Activated naive CD8-positive, alpha-beta T cell treated with anti-CD3 and anti-CD28 coated beads for 36 hours (primary cell): ENCODE measurements at regions not wholly inside any gene's neighbourhood (a gene's known extent, or its start where the extent isn't known, plus 50 kb on each side); places are given as distances from the start of the nearest gene placed in this dataset.
"Not testable (repeated sequence)": the region's sequence is repeated elsewhere in the genome, so short reads cannot be mapped to it uniquely, and the experiment has no call there.

Experiments
- DNase-seq: peaks from one replicate; pipeline ENCODE4 v3.0.0; 2021
- H3K27ac Mint-ChIP-seq: one replicate; pipeline ENCODE4 v1.8.0; 2022; ENCODE audit warnings: mild to moderate bottlenecking, moderate library complexity, mixed read lengths
- H3K27me3 Mint-ChIP-seq: one replicate; pipeline ENCODE4 v1.8.0; 2022; ENCODE audit warnings: mild to moderate bottlenecking, mixed read lengths
- H3K36me3 Mint-ChIP-seq: one replicate; pipeline ENCODE4 v1.8.0; 2021; ENCODE audit warnings: mild to moderate bottlenecking, mixed read lengths
- H3K4me1 Mint-ChIP-seq: one replicate; pipeline ENCODE4 v1.8.0; 2021; ENCODE audit warnings: mixed read lengths
- H3K4me3 Mint-ChIP-seq: one replicate; pipeline ENCODE4 v1.8.0; 2022; ENCODE audit warnings: mild to moderate bottlenecking, moderate library complexity, mixed read lengths
- H3K9me3 Mint-ChIP-seq: one replicate; pipeline ENCODE4 v1.8.0; 2022; ENCODE audit warnings: mixed read lengths

- Mint-ChIP-seq H3K9me3 (peaks cover 2% of the 10 kb centered on the region), H3K4me1 (no peaks in the 10 kb centered on the region), H3K36me3 (no peaks in the 10 kb centered on the region), H3K4me3 (no peak overlapping the region), H3K27me3 (no peaks in the 10 kb centered on the region), H3K27ac (no peak overlapping the region)
- DNase-seq, result no peak
Measured at GRCh38 chr3:21920421-21920861, 169.4 kb upstream of the ZNF385D start.

DNA sequence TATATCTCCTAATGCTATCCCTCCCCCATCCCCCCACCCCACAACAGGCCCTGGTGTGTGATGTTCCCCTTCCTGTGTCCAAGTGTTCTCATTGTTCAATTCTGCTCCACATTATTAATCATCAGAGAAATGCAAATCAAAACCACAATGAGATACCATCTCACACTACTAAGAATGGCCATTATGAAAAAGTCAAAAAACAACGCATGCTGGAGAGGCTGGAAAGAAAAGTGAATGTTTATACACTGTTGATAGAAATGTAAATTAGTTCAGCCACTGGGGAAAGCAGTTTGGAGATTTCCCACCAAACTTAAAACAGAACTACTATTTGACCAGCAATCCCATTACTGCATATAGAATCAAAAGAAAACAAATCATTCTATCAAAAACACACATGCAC lies 172.1 kb upstream of the ZNF385D start:
- not testable (repeated sequence) for H3K27me3 Mint-ChIP-seq, H3K27ac Mint-ChIP-seq, H3K4me1 Mint-ChIP-seq, H3K4me3 Mint-ChIP-seq, DNase-seq, H3K36me3 Mint-ChIP-seq, H3K9me3 Mint-ChIP-seq

DNA sequence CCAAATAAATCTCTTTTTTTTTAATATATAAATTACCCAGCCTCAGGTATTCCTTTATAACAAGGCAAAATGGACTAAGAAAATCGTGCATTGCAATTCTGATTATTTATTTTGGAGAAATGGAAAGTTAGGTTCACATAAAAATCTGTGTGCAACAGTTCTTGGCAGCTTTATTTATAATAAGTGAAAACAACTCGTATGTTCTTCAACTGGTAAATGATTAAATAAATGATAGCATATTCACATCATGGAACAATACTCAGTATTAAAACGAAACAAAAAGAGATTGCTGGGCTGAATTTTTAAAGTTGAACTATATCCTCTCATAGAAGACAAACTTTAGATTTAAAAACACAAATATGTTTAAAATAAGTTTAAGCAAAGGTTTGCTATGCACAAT lies 176.3 kb upstream of the ZNF385D start:
- DNase-seq, result no peak
- Mint-ChIP-seq H3K9me3 (peaks cover 7% of the 10 kb centered on the region), H3K36me3 (no peaks in the 10 kb centered on the region), H3K27ac (no peak overlapping the region), H3K4me1 (no peaks in the 10 kb centered on the region), H3K27me3 (no peaks in the 10 kb centered on the region), H3K4me3 (no peak overlapping the region)

- Mint-ChIP-seq H3K4me3 (no peak overlapping the region), H3K9me3 (peaks cover 2% of the 10 kb centered on the region), H3K27ac (no peak overlapping the region), H3K4me1 (no peaks in the 10 kb centered on the region), H3K36me3 (no peaks in the 10 kb centered on the region), H3K27me3 (no peaks in the 10 kb centered on the region)
- no peak for DNase-seq
Measured at GRCh38 chr3:21934591-21934990, 183.6 kb upstream of the ZNF385D start.

DNA sequence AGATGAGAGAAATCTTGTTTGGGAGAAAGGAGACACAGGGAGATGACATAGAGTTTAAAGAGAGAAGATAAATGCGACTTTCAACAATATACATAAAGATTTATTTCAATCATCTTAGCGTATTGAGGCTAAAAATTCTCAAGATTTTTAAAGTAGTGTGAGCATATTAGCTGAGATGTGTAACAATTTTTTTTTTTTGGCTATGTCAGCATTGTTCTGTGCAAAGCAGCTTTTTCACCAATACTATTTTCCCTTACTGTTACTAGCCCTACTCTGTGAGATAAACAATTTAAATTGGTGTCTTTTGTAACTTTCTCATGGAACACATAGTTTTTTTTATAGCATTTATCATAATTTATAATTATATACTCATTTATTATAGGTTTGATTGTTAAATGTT lies 185.2 kb upstream of the ZNF385D start:
- Mint-ChIP-seq H3K9me3 (peaks cover 2% of the 10 kb centered on the region), H3K4me3 (no peak overlapping the region), H3K27me3 (no peaks in the 10 kb centered on the region), H3K36me3 (no peaks in the 10 kb centered on the region), H3K4me1 (no peaks in the 10 kb centered on the region), H3K27ac (no peak overlapping the region)
- DNase-seq, result no peak

- no peak overlapping the region for H3K27ac Mint-ChIP-seq
- no peak overlapping the region for H3K4me3 Mint-ChIP-seq
Measured at GRCh38 chr3:21938267-21938681, 187.3 kb upstream of the ZNF385D start.

DNA sequence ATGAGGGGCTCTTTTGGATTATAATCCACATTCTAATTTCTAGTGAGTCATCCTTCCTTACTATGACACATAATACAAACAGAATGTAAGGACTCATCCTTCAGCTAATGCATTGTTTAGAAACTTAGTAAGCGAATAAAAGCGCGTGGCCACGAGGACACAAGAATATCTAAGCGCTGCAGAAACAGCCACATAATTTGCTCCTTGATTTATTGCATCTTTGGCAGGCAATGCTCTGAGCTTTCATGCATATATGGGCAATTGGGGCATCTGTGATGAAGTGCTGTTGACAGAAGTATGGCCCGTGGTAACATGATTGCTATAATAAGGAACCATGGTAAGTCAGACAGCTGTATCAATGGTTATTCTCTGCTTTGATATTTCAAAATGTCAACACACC lies 191.3 kb upstream of the ZNF385D start:
- Mint-ChIP-seq H3K4me1 (no peaks in the 10 kb centered on the region), H3K9me3 (peaks cover 2% of the 10 kb centered on the region), H3K27ac (no peak overlapping the region), H3K27me3 (no peaks in the 10 kb centered on the region), H3K4me3 (no peak overlapping the region), H3K36me3 (no peaks in the 10 kb centered on the region)
- DNase-seq, result no peak

More at GRCh38 chr3:21938267-21938681, 187.3 kb upstream of the ZNF385D start:
- Mint-ChIP-seq H3K4me1 (no peaks in the 10 kb centered on the region), H3K36me3 (no peaks in the 10 kb centered on the region), H3K27me3 (no peaks in the 10 kb centered on the region), H3K9me3 (peaks cover 2% of the 10 kb centered on the region)
- DNase-seq, result no peak

DNA sequence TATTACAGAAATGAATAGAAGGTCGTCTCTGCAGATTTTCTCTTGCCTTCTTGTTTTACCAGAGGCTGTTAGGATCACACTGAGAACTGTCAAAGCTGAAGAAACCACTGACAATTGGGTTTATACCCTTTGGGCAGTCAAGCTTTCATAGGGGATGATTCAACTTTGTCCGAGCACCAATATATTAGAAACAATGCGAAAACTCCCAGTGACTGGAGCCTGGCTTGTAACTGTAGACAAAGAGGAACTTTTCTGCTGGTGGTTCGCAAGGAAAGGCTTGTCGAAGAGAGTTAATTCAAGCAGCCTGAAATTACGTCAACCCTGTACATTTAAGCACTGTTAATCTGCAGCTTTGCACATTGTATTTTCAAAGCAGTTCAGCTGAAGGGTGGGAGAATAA lies 193.2 kb upstream of the ZNF385D start:
- no peak for DNase-seq
- Mint-ChIP-seq H3K27me3 (no peaks in the 10 kb centered on the region), H3K27ac (no peak overlapping the region), H3K36me3 (no peaks in the 10 kb centered on the region), H3K4me3 (no peak overlapping the region), H3K4me1 (no peaks in the 10 kb centered on the region), H3K9me3 (no peaks in the 10 kb centered on the region)

GRCh38 chr3:21952856-21953255 lies 201.8 kb upstream of the ZNF385D start:
- Mint-ChIP-seq H3K9me3 (peaks cover 11% of the 10 kb centered on the region), H3K36me3 (no peaks in the 10 kb centered on the region), H3K4me3 (no peak overlapping the region), H3K27me3 (no peaks in the 10 kb centered on the region), H3K4me1 (no peaks in the 10 kb centered on the region), H3K27ac (no peak overlapping the region)
- no peak for DNase-seq

- H3K36me3 Mint-ChIP-seq, result no peaks in the 10 kb centered on the region
- peaks cover 9% of the 10 kb centered on the region for H3K9me3 Mint-ChIP-seq
- H3K27me3 Mint-ChIP-seq, result no peaks in the 10 kb centered on the region
- no peak for DNase-seq
- no peak overlapping the region for H3K27ac Mint-ChIP-seq
- H3K4me3 Mint-ChIP-seq, result no peak overlapping the region
- H3K4me1 Mint-ChIP-seq, result no peaks in the 10 kb centered on the region
Measured at GRCh38 chr3:21954709-21955108, 203.7 kb upstream of the ZNF385D start.

DNA sequence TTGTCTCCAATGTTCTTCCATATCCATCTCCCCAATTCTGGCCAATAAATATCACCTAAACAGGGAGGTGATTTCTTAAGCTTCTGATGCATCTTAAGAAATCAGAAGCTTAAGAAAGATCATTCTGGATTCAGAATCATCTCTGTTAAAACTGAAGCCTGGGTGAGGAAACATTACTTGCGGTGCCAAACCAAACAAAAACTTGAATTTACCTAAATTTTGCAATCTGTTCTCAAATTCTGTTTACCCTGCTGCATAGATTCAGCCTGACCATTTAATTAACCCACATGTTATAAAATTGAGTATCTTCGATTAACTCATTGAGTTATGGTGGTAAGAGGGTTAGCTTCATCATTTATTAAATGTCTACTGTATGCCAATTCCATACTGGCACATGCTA lies 204.4 kb upstream of the ZNF385D start:
- no peaks in the 10 kb centered on the region for H3K4me1 Mint-ChIP-seq
- no peak overlapping the region for H3K27ac Mint-ChIP-seq
- H3K9me3 Mint-ChIP-seq, result peaks cover 4% of the 10 kb centered on the region
- H3K4me3 Mint-ChIP-seq, result no peak overlapping the region
- no peaks in the 10 kb centered on the region for H3K36me3 Mint-ChIP-seq
- no peaks in the 10 kb centered on the region for H3K27me3 Mint-ChIP-seq
- DNase-seq, result no peak

DNA sequence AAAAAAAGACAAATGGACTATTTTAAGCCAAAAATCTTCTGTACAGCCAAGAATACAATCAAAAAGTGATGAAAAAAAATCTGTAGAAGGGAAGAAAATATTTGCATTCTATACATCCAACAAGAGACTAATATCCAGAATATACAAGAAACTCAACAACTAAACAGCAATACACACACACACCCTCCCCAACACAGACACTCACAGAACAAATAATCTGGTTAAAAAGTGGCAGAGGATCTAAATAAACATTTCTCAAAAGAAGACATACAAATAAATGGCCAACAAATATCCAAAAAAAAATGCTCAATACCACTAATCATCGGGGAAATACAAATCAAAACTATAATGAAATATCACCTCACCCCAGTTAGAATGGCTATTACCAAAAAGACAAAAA lies 209.0 kb upstream of the ZNF385D start:
- peaks cover 4% of the 10 kb centered on the region for H3K9me3 Mint-ChIP-seq
- no peak overlapping the region for H3K4me3 Mint-ChIP-seq
- no peak for DNase-seq
- H3K4me1 Mint-ChIP-seq, result no peaks in the 10 kb centered on the region
- no peaks in the 10 kb centered on the region for H3K27me3 Mint-ChIP-seq
- H3K36me3 Mint-ChIP-seq, result no peaks in the 10 kb centered on the region
- no peak overlapping the region for H3K27ac Mint-ChIP-seq

GRCh38 chr3:21962456-21962855 lies 211.4 kb upstream of the ZNF385D start:
- Mint-ChIP-seq H3K4me3 (no peak overlapping the region), H3K4me1 (no peaks in the 10 kb centered on the region), H3K27ac (no peak overlapping the region), H3K27me3 (no peaks in the 10 kb centered on the region), H3K36me3 (no peaks in the 10 kb centered on the region), H3K9me3 (no peaks in the 10 kb centered on the region)
- no peak for DNase-seq

- not testable (repeated sequence) for H3K36me3 Mint-ChIP-seq, H3K9me3 Mint-ChIP-seq
Measured at GRCh38 chr3:21966457-21966856, 215.4 kb upstream of the ZNF385D start.

DNA sequence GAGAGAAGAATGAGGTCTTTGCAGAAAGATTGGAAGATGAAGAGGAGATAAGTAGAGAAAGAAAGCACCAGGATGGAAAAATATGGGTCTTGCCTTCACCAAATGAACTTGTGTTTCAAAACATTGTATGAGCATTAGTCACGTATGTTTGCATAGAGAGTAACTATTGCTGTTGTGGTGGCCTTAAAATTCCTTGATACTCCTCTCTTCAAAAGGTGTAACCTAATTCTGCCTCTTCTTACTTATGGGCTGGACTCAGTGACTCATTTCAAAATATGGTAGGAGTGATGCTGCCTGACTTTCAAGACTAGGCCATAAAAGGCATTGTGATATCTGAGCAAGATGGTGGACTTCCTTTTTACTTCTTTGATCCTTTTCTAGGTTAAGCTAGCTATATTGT lies 228.7 kb upstream of the ZNF385D start:
- no peaks in the 10 kb centered on the region for H3K4me1 Mint-ChIP-seq
- no peaks in the 10 kb centered on the region for H3K27me3 Mint-ChIP-seq
- H3K36me3 Mint-ChIP-seq, result no peaks in the 10 kb centered on the region
- H3K27ac Mint-ChIP-seq, result no peak overlapping the region
- no peak for DNase-seq
- no peak overlapping the region for H3K4me3 Mint-ChIP-seq
- H3K9me3 Mint-ChIP-seq, result peaks cover 6% of the 10 kb centered on the region

More at GRCh38 chr3:21966457-21966856, 215.4 kb upstream of the ZNF385D start:
- not testable (repeated sequence) for H3K4me1 Mint-ChIP-seq, DNase-seq, H3K4me3 Mint-ChIP-seq, H3K27me3 Mint-ChIP-seq, H3K27ac Mint-ChIP-seq

- Mint-ChIP-seq H3K27me3 (no peaks in the 10 kb centered on the region), H3K36me3 (no peaks in the 10 kb centered on the region), H3K4me3 (no peak overlapping the region), H3K27ac (no peak overlapping the region), H3K9me3 (peaks cover 3% of the 10 kb centered on the region), H3K4me1 (no peaks in the 10 kb centered on the region)
- no peak for DNase-seq
Measured at GRCh38 chr3:21989341-21990042, 238.5 kb upstream of the ZNF385D start.
